NCI-H510A (cell line): ENCODE measurements at regions not wholly inside any gene's neighbourhood (a gene's known extent, or its start where the extent isn't known, plus 50 kb on each side); places are given as distances from the start of the nearest gene placed in this dataset.
A peak's percentile ranks its signal among the peaks of the same experiment; 100 is the strongest.

Experiments used
- DNase-seq: peaks from one replicate; lab custom pipeline; 2025; lab: John Stamatoyannopoulos, UW

DNA sequence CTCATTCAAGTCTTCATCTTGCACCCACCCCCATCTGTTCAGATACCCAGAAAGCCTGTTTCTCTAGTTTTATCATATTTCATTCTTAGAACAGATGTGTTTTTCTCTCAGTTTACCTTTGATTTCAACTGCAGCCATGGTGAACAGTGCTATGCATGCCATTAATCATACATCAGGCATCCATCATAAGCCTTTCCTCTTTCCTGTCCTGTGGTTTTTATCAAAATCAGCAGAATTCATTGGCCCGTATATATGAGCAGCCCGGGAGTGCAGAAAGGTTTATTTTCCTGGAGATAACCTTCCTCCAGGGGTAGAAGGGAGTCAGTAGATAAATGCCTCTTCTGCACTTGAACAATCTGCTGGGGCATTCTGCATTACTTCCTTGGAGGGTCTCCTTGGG, 65.7 kb downstream of the IL21 start:
- DNase-seq, result no peak

DNA sequence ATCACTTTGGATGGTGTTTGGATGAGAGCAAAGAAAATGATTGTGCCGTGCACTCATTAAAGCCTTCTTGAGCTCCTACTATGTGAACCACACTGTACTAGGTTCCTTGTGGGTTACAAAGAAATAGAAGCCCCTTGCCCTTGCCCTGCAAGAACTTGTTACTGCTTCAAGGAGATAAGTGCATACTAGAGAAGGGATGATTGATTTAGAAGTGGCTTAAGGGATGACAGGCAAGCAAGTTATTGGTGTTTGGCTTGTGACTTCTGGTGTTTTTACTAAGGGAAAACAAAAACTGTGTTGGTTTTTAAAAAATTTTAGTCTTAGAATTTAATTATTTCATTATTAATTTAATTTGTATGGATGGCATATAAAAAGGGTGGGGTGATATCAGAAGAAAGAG, 67.4 kb downstream of the IL21 start:
- DNase-seq, result no peak

DNA sequence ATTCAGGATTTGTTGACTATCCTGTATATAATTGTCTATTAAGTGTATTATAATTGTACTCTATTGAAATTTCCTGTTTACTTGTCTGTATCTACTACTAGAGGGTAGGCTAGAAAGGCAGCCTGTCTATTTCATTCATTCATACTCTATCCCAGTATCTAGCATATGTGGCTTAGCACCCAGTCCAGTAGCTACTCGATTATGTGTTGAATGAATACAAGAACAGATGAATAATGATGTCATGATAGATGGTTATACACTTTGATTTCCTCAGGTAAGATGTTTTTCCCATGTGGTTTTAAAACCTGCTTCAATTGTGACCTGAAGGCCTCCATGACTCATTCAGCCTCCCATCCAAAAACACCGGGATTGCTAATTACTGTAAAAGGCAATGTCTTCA, 68.0 kb downstream of the IL21 start:
- DNase-seq, result no peak

DNA sequence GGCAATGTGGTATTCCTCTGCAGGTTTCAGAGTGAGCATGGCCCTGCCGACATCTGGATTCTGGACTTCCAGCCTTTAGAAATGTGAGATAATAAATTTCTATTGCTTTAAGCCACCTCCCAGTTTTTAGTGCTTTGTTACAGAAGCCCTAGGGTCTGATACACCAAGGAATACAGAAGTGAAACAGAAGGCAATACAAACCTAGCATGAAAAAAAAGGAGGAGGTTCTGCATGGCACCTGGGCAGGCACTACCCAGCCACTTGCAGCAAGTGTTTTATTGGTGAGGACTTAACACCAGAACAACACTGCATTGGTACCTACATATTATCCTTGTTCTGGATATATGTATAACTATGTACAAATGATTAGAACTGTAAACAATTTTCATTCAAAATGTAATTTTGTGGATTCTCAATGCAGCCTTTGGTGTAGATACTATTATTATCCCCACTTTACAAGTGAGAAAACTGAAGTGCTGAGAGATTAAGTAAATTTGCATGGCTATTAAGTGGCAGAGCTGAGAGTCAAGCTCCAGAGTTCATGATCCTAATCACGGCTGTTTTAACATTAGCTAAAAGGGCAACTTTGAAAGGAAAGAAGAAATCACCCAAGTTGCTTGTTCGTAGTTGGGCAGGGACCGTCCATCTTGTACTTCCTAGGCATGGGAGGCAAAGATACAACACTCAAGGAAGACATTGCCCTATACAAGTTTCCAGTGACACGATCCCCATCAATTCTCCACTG, 71.8 kb downstream of the IL21 start:
- DNase-seq, result no peak

DNA sequence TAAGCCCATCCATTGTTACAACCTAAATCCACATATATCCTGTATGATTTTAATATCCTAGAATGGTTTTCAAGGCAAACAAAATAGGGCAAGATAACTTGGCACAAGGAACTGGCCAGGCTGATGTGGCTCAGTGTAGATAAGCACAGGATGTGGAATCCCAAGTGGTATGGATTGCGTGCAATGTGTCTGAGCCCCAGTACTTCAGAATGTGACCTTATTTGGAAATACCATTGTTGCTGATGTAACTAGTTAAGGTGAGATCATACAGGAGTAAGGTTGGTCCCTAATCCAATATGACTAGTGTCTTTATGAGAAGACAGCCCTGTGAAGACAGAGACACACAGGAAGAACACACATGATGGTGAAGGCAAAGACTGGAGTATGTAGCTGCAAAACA, 72.4 kb downstream of the IL21 start:
- peak; percentile 5 for DNase-seq

DNA sequence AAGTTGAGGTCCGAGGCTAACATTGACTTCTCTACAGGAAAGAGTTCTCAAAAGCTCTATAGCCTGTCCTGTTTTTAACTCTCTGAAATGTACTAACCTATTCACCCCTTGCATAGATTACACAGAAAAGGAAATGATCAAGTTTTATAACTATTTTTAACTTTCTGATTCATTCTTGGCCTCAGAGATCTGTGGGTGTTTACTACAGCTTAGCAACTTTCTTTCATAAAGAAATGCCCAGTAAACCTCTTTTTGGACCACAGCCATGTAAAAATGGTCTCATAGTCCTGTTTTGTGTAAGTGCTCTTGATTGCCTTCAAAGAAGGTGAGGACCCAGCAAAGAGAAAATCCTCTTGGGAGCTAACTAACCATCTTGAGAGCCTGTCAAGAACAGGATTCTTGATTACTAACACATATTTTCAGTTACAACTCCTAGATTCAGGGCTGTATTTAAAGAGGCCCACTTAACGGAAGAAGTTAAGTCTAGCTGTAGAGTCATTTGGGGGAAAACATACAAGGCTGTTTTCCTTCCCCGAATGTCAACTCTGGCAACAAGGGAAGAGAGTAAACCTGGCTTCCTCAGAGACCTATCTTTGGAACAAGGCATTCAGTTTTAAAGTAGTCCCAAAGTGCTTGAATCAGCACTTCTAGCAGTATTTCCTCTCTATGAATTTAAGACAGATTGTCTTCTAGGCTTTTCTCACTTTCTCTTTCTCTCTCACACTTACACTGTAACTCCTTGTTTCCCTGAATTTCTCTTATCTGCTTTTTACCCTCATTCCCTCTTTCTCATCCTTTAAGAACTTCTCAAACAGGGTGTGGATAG, 78.2 kb downstream of the IL21 start:
- DNase-seq, result no peak

DNA sequence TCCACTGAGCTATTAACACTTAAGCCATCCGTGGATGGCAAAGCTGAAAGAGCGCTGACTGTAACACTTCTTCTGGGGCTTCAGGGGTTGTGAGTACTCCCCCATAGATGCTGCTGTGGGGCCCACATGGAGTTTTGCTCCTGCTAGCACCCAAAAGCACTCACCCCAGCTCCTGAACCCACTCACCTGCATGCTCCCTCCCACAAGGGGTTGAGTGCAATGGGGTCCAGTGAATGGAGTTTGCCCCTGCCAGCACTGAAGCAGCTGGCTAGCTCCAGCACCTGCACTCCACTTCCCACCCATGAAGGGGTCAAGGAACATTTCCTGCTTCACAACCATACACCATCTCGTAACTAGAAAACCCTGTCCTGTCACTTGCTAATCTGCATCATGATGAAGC, 78.9 kb downstream of the IL21 start:
- DNase-seq, result no peak

DNA sequence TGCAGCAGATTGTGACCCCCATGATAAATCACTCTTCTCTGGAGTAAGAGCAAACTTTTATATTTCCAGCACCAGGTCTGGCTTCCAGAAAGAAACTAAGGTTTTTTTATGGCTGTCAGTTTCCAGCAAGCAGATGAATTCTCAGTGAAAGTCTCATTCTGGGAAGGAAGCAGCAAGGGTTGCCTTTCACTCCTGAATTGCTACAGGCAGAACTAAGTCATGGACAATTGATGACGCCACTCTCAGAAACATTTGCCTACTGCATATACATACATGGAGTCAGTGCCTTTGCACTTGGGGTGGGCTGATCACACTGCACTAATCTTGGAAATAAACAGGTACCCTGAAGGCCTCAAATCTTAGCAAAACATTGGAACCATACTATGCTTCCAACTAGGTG, 80.0 kb downstream of the IL21 start:
- DNase-seq, result no peak

DNA sequence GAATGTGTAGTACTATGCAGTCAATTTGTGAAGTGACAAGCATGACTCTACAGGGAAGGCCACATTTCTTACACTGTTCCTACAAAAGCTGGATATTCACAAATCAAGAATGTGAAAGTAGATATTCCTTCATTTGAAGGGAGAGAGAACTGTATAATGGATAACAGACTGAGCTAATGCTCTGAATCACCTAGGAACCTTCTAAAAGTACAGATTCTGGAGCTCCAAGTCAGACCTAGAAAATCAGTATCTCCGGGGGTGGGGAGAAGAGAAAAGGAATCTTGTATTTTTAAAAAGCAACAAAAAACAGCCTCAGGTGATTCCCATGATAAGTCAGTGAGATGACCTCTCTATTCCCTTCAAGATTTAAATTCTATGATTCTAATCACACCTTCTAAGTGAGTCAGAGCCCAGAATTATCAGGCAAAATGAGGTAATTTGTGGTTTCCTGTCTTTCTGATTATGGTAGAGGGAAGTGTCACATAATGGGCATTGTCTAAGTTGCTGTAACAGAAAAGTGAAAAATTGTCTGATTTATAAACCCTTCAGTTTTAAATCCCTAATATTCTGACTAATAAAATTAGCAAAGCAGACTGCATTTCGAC, 80.9 kb downstream of the IL21 start:
- DNase-seq, result no peak

DNA sequence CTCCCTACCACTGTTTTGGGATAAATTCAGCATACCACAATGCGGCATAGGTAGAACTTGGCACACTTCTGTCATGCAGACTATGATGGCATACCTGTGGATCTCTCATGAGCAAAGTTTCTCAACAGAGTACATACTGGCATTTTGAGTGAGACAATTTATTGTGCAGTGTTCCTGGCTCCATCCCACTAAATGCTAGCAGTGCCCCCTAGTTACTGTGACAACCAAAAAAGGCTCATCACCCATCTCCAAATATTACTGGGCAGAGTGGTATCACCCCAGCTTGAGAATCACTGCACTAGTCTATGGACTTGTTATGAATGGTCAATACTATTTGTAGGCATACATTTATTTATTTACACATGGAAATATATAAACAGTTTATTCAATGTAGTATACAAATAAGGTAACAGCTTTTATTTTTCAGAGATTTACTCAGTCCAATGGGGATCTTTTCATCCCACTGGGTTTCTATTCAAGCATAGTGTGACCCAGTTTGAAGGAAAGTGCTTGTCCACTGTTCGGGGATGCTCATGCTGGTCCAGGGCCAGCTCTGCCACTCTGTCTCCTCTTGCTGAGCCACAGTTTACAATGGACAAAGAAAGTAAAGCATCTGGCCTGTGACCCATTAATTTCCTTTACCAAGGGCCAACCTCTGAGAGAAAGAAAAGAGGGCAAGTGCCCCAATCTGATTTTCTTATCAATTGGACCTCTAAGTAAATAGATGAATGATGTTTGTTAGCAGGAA, 81.0 kb upstream of the IL2 start:
- DNase-seq, result no peak

DNA sequence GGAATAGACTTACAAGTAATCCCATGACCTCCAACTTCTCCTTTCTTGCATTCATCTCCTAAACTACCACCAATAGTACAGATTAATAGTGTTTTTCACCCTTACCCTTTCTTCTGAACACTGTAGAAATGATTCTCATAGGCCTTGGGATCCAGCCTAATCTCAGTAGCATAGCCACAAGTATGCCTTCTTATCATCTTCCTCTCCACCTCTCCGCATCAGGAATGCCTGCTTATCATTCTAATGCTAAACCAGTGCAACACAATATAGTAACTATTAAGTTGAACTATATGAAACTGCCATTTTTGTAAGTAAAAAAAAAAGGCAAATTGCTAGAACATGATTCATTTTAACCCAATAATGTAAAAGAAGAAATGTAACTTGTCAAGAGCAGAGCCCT, 79.5 kb upstream of the IL2 start:
- no peak for DNase-seq

DNA sequence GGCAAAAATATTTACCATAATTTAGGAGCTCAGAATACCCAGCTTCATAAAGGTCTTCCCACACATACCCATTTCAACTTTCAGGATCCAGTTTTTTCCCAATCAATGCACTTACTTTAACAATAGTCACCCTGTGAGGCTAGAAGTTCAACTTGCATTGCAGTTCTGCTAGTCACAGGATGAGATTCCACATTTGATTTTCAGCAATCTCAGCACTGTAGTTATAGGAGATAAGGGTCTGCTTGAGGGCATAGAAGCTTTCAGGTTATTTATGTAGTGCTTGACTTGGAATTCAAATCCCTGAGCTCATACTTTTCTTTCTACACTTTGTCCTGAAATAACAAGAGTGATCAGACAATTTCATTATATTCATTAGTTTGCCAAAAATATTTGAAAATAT, 78.3 kb upstream of the IL2 start:
- DNase-seq, result no peak

DNA sequence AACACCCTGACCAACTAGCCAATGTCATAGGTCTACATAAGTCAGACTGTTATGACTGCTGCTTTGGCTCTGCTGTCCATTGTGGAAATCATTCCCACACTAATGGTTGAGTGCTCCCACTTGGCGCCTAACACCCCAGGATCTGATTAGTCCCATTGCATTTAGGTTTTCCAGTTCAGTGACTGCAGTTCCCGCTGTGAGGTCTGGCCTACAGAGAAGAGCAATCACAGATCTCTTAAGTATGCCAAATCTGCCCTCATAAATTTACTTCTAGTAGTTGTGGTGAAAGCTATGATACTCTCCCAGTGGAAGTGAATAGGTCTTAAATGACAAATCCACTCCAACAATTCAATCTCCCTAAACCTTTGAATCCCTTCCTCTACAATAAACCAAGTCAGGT, 77.3 kb upstream of the IL2 start:
- no peak for DNase-seq

DNA sequence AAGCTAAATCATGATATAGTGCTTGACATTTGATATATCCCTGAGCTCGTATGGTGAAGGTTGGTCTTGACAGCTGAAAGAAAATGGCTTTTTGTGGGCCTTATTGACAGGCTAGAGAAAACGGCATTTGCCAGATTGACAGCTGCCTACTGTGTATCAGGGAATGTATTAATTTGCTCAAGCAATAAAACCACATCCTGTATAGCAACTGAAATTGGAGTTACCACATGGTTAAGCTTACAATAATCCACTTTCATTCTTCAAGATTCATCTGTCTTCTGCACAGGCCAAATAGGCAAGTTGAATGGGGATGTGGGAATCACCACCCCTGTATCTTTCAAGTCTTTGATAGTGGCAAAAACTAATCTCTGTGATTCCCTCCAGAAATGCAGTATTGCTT, 76.2 kb upstream of the IL2 start:
- DNase-seq, result no peak

DNA sequence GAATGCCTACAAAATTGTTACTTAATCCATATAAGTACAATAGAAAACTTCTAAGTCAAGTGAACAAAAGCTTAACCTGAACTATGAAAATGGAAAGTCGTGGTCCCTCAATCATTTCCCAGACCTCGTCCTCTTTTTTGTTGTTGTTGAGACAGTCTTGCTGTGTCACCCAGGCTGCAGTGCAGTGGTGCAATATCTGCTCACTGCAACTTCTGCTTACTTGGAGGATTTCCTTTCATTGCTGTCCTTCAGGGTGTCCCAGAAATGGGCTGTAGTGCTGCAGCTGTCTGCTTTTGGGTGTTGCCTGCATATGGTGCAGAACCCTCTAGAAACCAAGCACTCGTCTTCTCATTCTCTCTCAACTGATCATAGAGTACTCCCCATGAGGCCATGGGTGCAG, 75.0 kb upstream of the IL2 start:
- no peak for DNase-seq

DNA sequence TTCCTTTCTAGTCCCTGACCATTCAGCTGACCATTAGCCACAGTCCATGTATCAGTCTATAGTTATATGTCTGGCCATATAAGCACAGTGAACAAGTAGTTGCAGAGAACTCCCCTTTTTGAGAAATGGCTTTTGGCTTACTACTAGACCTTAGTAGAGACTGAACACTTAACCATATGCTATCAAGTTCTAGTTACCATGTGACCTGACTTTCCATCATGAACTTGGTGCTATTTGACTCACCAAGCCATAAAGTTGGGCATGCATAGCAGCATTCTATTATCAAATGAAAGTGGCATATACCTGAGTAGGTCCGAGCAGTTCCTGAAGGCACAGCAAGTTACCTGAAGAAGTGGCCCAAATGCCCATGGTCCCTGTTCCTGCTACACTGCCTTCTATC, 74.5 kb upstream of the IL2 start:
- no peak for DNase-seq

DNA sequence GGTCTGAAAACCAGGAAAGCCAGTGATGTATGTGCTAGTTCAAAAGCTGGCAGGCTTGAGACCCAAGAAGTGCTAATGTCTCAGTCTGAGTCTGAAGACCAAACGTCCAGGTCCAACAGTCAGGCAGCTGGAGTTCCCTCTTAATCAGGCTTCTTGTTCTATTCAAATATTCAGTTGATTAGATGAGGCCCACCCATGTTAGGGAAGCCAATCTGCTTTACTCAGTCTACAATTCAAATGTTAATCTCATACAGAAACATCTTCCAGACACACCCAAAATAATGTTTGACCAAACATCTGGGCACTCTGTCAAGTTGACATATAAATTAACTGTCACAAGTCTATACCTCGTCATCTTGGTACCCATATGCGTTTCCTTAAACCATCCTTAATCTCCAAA, 72.4 kb upstream of the IL2 start:
- DNase-seq, result no peak

DNA sequence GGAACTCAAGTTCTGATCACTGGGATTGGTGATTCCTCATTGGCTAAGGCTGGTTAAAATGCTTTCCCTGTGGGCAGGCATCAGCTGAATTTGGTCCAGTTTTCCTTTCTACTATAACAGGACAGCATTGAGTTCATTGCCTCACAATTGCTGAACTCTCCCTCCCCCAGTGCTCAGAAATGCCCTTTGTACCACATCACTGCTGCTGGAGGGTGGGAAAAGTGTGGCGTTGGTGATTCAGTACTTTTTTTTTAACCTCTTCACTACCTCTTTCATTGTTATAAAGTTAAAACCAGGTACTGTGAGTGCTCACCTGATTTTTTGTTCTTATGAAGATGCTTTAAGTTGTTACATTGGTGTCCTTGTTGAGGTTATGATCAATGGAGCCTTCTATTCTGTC, 69.3 kb upstream of the IL2 start:
- DNase-seq, result no peak

DNA sequence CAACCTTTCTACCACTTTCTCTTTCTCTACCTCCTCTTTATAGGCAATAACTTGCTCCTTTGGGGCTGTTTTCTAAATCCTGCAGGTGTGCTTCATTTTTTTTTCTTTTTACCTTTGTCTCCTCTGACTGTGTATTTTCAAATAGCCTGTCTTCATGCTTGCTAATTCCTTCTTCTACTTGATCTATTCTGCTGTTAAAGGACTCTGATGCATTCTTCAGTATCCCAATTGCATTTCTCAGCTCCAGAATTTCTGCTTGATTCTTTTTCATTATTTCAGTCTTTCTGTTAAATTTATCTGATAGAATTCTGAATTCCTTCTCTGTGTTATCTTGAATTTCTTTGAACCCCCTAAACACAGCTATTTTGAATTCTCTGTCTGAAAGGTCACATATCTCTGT, 67.7 kb upstream of the IL2 start:
- DNase-seq, result no peak

DNA sequence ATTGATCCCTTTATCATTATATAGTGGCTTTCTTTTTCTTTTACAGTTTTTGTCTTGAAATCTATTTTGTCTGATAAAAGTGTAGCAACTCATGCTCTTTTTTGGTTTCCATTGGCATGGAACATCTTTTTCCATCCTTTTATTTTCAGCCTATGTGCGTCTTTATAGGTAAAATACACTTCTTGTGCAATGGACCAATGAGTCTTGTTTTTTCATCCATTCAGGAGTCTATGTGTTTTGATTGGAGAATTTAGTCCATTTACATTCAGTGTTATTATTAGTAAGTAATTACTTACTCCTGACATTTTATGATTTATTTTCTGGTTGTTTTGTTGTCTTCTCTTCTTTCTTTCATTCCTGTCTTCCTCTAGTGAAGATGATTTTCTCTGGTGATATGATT, 66.4 kb upstream of the IL2 start:
- DNase-seq, result no peak

DNA sequence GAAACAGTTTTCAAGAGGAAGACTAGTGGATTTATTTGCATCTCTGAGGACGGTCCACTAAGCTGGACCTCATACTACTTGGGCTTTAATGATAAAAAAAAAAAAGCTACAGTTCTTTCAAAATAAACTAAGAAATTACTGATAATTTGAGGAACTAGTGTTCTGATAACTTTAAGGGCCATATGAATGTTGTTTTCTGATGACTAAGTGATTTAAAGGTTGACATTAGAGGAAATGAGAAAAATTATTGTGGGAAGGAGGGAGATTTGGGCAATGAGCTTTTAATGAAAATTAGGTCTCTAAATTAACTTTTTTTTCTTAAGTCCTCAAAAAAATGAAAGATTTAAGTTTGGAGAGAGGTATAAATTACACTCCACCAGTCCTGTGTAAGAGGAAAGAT, 60.8 kb upstream of the IL2 start:
- no peak for DNase-seq

DNA sequence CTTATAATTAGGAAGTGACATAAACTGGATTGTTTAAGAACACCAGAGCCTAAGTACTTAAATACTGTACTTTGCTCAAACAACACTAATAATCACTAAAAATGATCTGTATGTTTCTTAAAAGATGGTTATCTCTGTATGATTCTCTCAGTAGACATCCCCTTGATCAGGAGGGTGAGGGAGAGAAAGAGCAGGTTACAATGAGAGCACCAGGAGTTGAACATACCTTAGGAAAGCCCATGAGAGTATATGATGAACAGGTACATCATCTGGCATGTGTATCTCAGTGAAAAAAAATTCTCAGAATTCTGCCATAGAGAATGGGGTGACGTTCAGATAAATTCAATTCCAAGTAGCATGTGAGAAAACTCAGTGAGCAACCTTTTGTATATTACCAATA, 59.9 kb upstream of the IL2 start:
- no peak for DNase-seq

DNA sequence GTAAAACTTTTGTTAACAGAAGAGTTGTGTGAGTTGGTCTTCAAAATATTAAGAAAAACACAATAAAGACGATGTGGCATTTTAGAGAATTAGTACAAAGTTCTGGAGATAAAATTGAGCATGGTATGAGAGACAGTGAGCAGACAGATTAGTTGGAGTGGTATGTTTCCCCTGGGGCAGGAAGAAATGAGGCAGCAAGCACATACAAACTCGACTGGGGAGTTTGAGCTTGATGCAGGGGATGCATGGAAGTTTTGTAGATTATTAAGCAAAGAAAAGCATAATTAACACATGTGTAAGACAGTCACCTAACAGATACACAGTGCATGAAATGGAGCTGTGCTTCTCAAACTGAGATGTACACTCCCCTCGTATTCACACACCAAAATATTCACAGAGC, 58.1 kb upstream of the IL2 start:
- DNase-seq, result no peak
